K562 (cell line): ENCODE measurements at regions not wholly inside any gene's neighbourhood (a gene's known extent, or its start where the extent isn't known, plus 50 kb on each side); places are given as distances from the start of the nearest gene placed in this dataset.

Experiments used
- ATAC-seq: fragments of 200-7000 bp; cut with Tn5 transposase; 3 replicates; pipeline ENCODE4 v1.9.1; 2020; ENCODE audit warnings: moderate library complexity
- BruUV-seq: library from RNA; stranded (reverse); fragments of 400-500 nt; replicated peaks from 2 replicates; lab custom pipeline; 2021; lab: Mats Ljungman, UMichigan
- CTCF ChIA-PET: fragments of 300-600 bp; formaldehyde crosslinking; extraction: SDS; loops from one replicate; lab custom pipeline; 2021; ENCODE audit warnings: low intra/inter-chr PET ratio; lab: Yijun Ruan, JAX
- POLR2A ChIA-PET: fragments of 300-600, 350-650 bp; sonication (Branson Sonifier 250); formaldehyde crosslinking; extraction: SDS; loops from one replicate; lab custom pipeline; 2021; ENCODE audit warnings: antibody characterized with exemption, inconsistent platforms; lab: Yijun Ruan, JAX
- DNase-seq, 4 experiments: peaks; one replicate each; pipeline versions ENCODE4 v3.0.0 to v3.0.0-alpha.2; 2011 to 2018; ENCODE audit warnings: low spot score in 3 of 4, mixed read lengths in 3 of 4; ENCODE audit errors: extremely low read depth in 1 of 4
- FAIRE-seq: peaks from 2 replicates; lab custom pipeline; 2011; peaks lifted over from hg19 to GRCh38; lab: Jason Lieb, UNC
- H2AFZ ChIP-seq: 2 replicates; pipeline ENCODE4 v1.6.0; 2011; ENCODE audit warnings: low read depth, low read length, control low read depth, inconsistent platforms
- H3K27ac ChIP-seq: fragments of 200-600 bp; 3 replicates; pipeline ENCODE4 v1.8.0; 2011; ENCODE audit warnings: low read depth, mild to moderate bottlenecking, control low read depth, inconsistent platforms, low read length, moderate library complexity, mixed read lengths; ENCODE audit errors: extremely low read depth
- H3K27me3 ChIP-seq, 2 experiments: fragments of 300-600 bp in 1 of 2; 2 replicates in 1 of 2; 3 replicates in 1 of 2; pipeline versions ENCODE4 v1.6.0 to v1.8.0; 2011; ENCODE audit warnings: inconsistent platforms in 2 of 2, low read length in 2 of 2, mild to moderate bottlenecking in 1 of 2, mixed read lengths in 1 of 2, moderate library complexity in 1 of 2; ENCODE audit not compliant: control insufficient read depth in 2 of 2, insufficient read depth in 2 of 2
- H3K36me3 ChIP-seq: fragments of 300-600 bp; 3 replicates; pipeline ENCODE4 v1.8.0; 2011; ENCODE audit warnings: mild to moderate bottlenecking, low read length, inconsistent platforms; ENCODE audit not compliant: control insufficient read depth, insufficient read depth
- H3K4me1 ChIP-seq, 2 experiments: fragments of 200-600 bp in 1 of 2; replicated peaks in 1 of 2; 2 replicates in 1 of 2; 3 replicates in 1 of 2; pipeline versions ENCODE4 v1.5.1 to v1.8.0; 2011; ENCODE audit warnings: inconsistent platforms in 2 of 2, low read length in 2 of 2, mild to moderate bottlenecking in 1 of 2, mixed read lengths in 1 of 2, moderate library complexity in 1 of 2; ENCODE audit not compliant: control insufficient read depth in 2 of 2, insufficient read depth in 2 of 2
- H3K4me2 ChIP-seq: 2 replicates; pipeline ENCODE4 v1.6.1; 2011; ENCODE audit warnings: low read length, control low read depth, inconsistent platforms, mixed read lengths; ENCODE audit not compliant: insufficient read depth
- H3K4me3 ChIP-seq: fragments of 200-600 bp; sonication (generic), shearing (Covaris generic); 2 replicates; pipeline ENCODE4 v1.5.1; 2016; ENCODE audit warnings: control low read depth, inconsistent platforms
- H3K79me2 ChIP-seq: fragments of 200-600 bp; 3 replicates; pipeline ENCODE4 v1.8.0; 2011; ENCODE audit warnings: low read length, inconsistent platforms; ENCODE audit not compliant: control insufficient read depth, insufficient read depth
- H3K9ac ChIP-seq, 2 experiments: 2 replicates each; pipeline versions ENCODE4 v1.6.0 to v1.6.1; 2011; ENCODE audit warnings: low read depth in 2 of 2, low read length in 2 of 2, control low read depth in 1 of 2, inconsistent platforms in 1 of 2, mild to moderate bottlenecking in 1 of 2, mixed read lengths in 1 of 2; ENCODE audit not compliant: insufficient read depth in 1 of 2
- H3K9me1 ChIP-seq: one replicate; pipeline ENCODE4 v1.6.0; 2011; ENCODE audit warnings: inconsistent platforms, mild to moderate bottlenecking, low read length, moderate library complexity; ENCODE audit not compliant: control insufficient read depth, insufficient read depth
- H3K9me3 ChIP-seq: replicated peaks from 2 replicates; pipeline ENCODE4 v1.5.1; 2011; ENCODE audit warnings: low read depth, low read length, inconsistent platforms; ENCODE audit not compliant: control insufficient read depth, insufficient read depth
- H4K20me1 ChIP-seq: replicated peaks from 2 replicates; pipeline ENCODE4 v1.6.1; 2011; ENCODE audit warnings: low read length, inconsistent platforms, mixed read lengths; ENCODE audit not compliant: control insufficient read depth, insufficient read depth
- MTA3 ChIP-seq: fragments of 450-650 bp; formaldehyde crosslinking; IDR thresholded peaks from 2 replicates; pipeline ENCODE4 v1.6.1; 2017; ENCODE audit warnings: mild to moderate bottlenecking, borderline replicate concordance
- ZFP36 ChIP-seq: fragments of 150-350 bp; IDR thresholded peaks from 2 replicates; pipeline ENCODE4 v1.6.1; 2018; ENCODE audit warnings: low read length, low read depth; ENCODE audit not compliant: partially characterized antibody
- WGBS: fragments of 100-300 bp; shearing (Covaris generic); methylation state at CpG from one replicate; pipeline ENCODE4 v1.1.6; 2016; ENCODE audit warnings: low coverage, mixed read lengths; ENCODE audit not compliant: insufficient coverage; ENCODE audit errors: missing lambda C conversion rate; 5-methylcytosine and 5-hydroxymethylcytosine counted together
- in situ Hi-C: fragments of 300-500 bp; cut with MboI; formaldehyde crosslinking; loops from 4 replicates; pipeline ENCODE4 v1.15.0; 2018; ENCODE audit warnings: inconsistent platforms, mixed read lengths
- intact Hi-C: fragments of 100-400 bp; cut with micrococcal nuclease; formaldehyde crosslinking; loops from 2 replicates; pipeline ENCODE4 v1.14.2; 2022
- TF ChIP-seq, protein P1 (sequence below), 2 experiments: fragments of 450-650 bp in 1 of 2; sonication (generic) in 1 of 2; formaldehyde crosslinking in 1 of 2; IDR thresholded peaks in 1 of 2; conservative IDR thresholded peaks in 1 of 2; 2 replicates each; pipeline versions ENCODE4 v1.6.1 to v1.8.1; 2016 to 2023; ENCODE audit warnings: mild to moderate bottlenecking in 2 of 2, moderate library complexity in 2 of 2, inconsistent platforms in 1 of 2, missing genetic modification reagents in 1 of 2

DNA sequence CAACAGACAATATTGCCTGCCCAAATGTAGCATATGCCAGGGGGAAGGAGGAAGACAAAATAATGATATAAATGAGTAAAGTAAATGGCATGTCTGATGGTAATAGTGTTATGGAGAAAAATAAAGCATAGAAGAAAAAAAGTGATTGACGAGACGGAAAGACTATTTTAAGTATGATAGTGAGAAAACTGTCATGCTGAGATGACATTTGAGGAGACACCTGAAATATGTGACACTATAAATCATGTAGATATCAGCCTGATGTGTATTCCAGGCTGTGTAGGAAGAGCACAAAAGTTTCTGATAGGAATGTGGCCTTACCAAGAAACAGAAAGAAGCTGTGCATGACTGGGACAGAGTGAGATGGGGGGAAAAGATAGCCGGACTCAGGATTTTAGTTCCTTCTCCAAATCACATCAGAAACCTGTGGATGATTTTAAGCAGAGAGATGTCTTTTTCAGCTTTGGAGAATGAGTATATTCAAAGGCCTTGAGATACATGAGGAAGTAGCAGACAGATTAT lies 387.3 kb upstream of the SYT4 start (continued):
- TF ChIP-seq, protein P1, sequence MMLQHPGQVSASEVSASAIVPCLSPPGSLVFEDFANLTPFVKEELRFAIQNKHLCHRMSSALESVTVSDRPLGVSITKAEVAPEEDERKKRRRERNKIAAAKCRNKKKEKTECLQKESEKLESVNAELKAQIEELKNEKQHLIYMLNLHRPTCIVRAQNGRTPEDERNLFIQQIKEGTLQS (IDR thresholded peaks at IDR 0.05) = no peak
- TF ChIP-seq, protein P1 (CRISPR knock-in tag; conservative IDR thresholded peaks at IDR 0.05) = no peak

DNA sequence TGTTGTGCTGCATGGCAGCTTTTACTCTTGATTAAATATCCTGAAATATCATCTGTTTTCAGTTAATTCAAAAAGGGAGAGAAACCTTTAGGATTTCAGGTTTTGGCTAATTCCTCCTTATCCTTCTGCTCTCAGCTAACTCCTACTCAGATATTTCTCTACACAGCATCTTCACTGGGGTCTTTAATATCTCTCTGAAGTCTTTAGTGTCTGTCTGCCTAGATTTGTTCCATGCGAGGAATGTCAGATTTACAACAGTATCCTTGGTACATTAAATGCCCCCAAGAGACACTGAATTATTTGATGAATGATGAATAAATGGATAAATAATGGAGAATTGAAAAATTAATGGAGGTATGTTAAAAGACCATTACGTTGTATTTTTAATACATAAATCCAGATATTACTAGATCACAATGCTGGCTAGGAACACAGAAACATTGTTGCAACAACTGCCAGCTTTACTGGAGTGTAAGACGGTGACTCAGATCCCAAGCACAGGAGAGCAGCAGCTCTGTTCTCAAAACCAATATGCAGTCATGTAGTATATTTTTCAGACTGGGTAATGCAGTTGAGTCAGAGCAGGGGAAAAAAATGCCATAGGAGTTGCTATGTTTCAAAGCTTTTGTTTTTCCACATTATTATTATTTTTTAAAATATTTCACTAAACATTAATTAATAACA lies 388.0 kb upstream of the SYT4 start:
- BruUV-seq = no TSS peak

More for the DNA sequence above, 388.0 kb upstream of the SYT4 start:
- TF ChIP-seq ZFP36 (no peak), MTA3 (no peak)
- Histone ChIP-seq H3K4me2 (no peak overlapping the region), H4K20me1 (no peaks in the 10 kb centered on the region), H2AFZ (no peak overlapping the region), H3K36me3 (no peaks in the 10 kb centered on the region), H3K79me2 (no peaks in the 10 kb centered on the region), H3K9me1 (no peaks in the 10 kb centered on the region), H3K4me3 (no peak overlapping the region), H3K27ac (no peak overlapping the region), H3K9ac (no peak overlapping the region), H3K27me3 (no peaks in the 10 kb centered on the region), H3K4me1 (no peaks in the 10 kb centered on the region), H3K9me3 (no peaks in the 10 kb centered on the region)
- no peak for DNase-seq
- intact Hi-C loops = no loop called here
- ChIA-PET CTCF (no interaction called here), POLR2A (no interaction called here)
- FAIRE-seq = no peak
- in situ Hi-C loops = no loop called here
- no peak for ATAC-seq
- 3% methylated on average over 3 of the region's 3 CpGs for WGBS
